Sigmoid colon (tissue), 6 donors: ENCODE measurements at regions not wholly inside any gene's neighbourhood (a gene's known extent, or its start where the extent isn't known, plus 50 kb on each side); places are given as distances from the start of the nearest gene placed in this dataset.

Experiments
- DNase-seq: peaks from one replicate; pipeline ENCODE4 v3.0.0-alpha.2; 2019
- H3K27ac ChIP-seq, 4 donors: fragments of 200-600 bp; sonication (generic); one replicate each; pipeline ENCODE4 v1.5.1; 2016 to 2019; ENCODE audit warnings: mild to moderate bottlenecking in 1 of 4
- H3K27me3 ChIP-seq, 3 donors: fragments of 200-600 bp; sonication (generic); one replicate each; pipeline ENCODE4 v1.5.1; 2019; ENCODE audit warnings: mild to moderate bottlenecking in 1 of 3
- H3K36me3 ChIP-seq, 4 donors: fragments of 200-600 bp; sonication (generic); one replicate each; pipeline ENCODE4 v1.5.1; 2016 to 2019
- H3K4me1 ChIP-seq, 4 donors: fragments of 200-600 bp; sonication (generic); one replicate each; pipeline ENCODE4 v1.5.1; 2017 to 2019
- H3K4me3 ChIP-seq, 4 donors: fragments of 200-600 bp; sonication (generic); one replicate each; pipeline ENCODE4 v1.5.1; 2017 to 2019; ENCODE audit warnings: mild to moderate bottlenecking in 2 of 4, moderate library complexity in 1 of 4
- H3K9me3 ChIP-seq, 4 donors: fragments of 200-600 bp in 3 of 4; sonication (generic) in 3 of 4; one replicate each; pipeline versions ENCODE4 v1.5.1 to v1.6.1; 2013 to 2019
- CTCF ChIP-seq, 4 experiments: fragments of 450-650 bp in 3 of 4; fragments of 200-600 bp in 1 of 4; IDR thresholded peaks; one replicate each; pipeline ENCODE4 v1.5.1; 2016 to 2019; ENCODE audit warnings: antibody characterized with exemption in 4 of 4, mild to moderate bottlenecking in 3 of 4, moderate library complexity in 2 of 4
- EP300 ChIP-seq, 4 donors: sonication (generic); formaldehyde crosslinking; IDR thresholded peaks; one replicate each; pipeline ENCODE4 v1.6.1; 2017; ENCODE audit warnings: antibody characterized with exemption in 4 of 4
- POLR2A ChIP-seq, 2 donors: fragments of 450-650 bp; IDR thresholded peaks; one replicate each; pipeline ENCODE4 v1.6.1; 2016; ENCODE audit warnings: antibody characterized with exemption in 2 of 2, mild to moderate bottlenecking in 2 of 2, moderate library complexity in 2 of 2
- POLR2AphosphoS5 ChIP-seq, 4 donors: sonication (generic); formaldehyde crosslinking; IDR thresholded peaks; one replicate each; pipeline ENCODE4 v1.6.1; 2017; ENCODE audit warnings: antibody characterized with exemption in 4 of 4
- WGBS, 2 donors: extraction: QIAGEN DNeasy Blood & Tissue Kit; methylation state at CpG; one replicate each; pipeline ENCODE4 v1.1.7; 2013; 5-methylcytosine and 5-hydroxymethylcytosine counted together
- intact Hi-C: fragments of 100-400 bp; cut with DNase I; formaldehyde crosslinking; loops from one replicate; pipeline ENCODE4 v1.15.1; 2023
- donor health status: healthy with polysubstance abuse.
- donor health status: healthy.

GRCh38 chr1:67923074-67923473 lies 89.8 kb upstream of the GNG12 start:
- no peak for DNase-seq
- H3K4me1 ChIP-seq = no peaks in the 10 kb centered on the region
- 57 to 81% methylated on average over 1 of the region's 1 CpG for WGBS, 2 donors
- no peak overlapping the region for H3K4me3 ChIP-seq
- TF ChIP-seq POLR2AphosphoS5 (IDR thresholded peaks at IDR 0.05) = no peak
- TF ChIP-seq CTCF (IDR thresholded peaks at IDR 0.05) = no peak
- TF ChIP-seq EP300 (IDR thresholded peaks at IDR 0.05) = no peak
- TF ChIP-seq POLR2A (IDR thresholded peaks at IDR 0.05) = no peak
- no peaks in the 10 kb centered on the region for H3K36me3 ChIP-seq
- no peak overlapping the region for H3K27ac ChIP-seq
- H3K9me3 ChIP-seq = no peaks in the 10 kb centered on the region
- H3K27me3 ChIP-seq = no peaks in the 10 kb centered on the region
- intact Hi-C loops = no loop called here

GRCh38 chr1:67921725-67922489 lies 88.6 kb upstream of the GNG12 start:
- H3K36me3 ChIP-seq = no peaks in the 10 kb centered on the region
- H3K4me1 ChIP-seq = no peaks in the 10 kb centered on the region
- DNase-seq = no peak
- no peak overlapping the region for H3K27ac ChIP-seq
- H3K9me3 ChIP-seq = no peaks in the 10 kb centered on the region
- H3K27me3 ChIP-seq = no peaks in the 10 kb centered on the region
- no peak overlapping the region for H3K4me3 ChIP-seq
- TF ChIP-seq POLR2AphosphoS5 (IDR thresholded peaks at IDR 0.05) (no peak), POLR2A (IDR thresholded peaks at IDR 0.05) (no peak), CTCF (IDR thresholded peaks at IDR 0.05) (no peak), EP300 (IDR thresholded peaks at IDR 0.05) (no peak)
- WGBS, 2 donors = 95% methylated on average over 4 of the region's 4 CpGs
- intact Hi-C loops = no loop called here

- no peak overlapping the region for H3K27ac ChIP-seq
- no peaks in the 10 kb centered on the region for H3K36me3 ChIP-seq
- no peak for DNase-seq
- H3K4me1 ChIP-seq = no peaks in the 10 kb centered on the region
- intact Hi-C loops = no loop called here
- no peaks in the 10 kb centered on the region for H3K27me3 ChIP-seq
- WGBS, 2 donors = 85 to 86% methylated on average over 10 of the region's 10 CpGs
- TF ChIP-seq POLR2A (IDR thresholded peaks at IDR 0.05) = no peak
- no peak overlapping the region for H3K4me3 ChIP-seq
- no peaks in the 10 kb centered on the region for H3K9me3 ChIP-seq
These were observed 86.2 kb upstream of the GNG12 start for GRCh38 chr1:67919274-67920072.

GRCh38 chr1:67918067-67918466 lies 84.8 kb upstream of the GNG12 start:
- WGBS, 2 donors = 94 to 95% methylated on average over 2 of the region's 2 CpGs
- Histone ChIP-seq H3K27ac (no peak overlapping the region), H3K36me3 (no peaks in the 10 kb centered on the region), H3K4me3 (no peak overlapping the region), H3K27me3 (no peaks in the 10 kb centered on the region), H3K4me1 (no peaks in the 10 kb centered on the region), H3K9me3 (no peaks in the 10 kb centered on the region)
- no peak for DNase-seq
- TF ChIP-seq EP300 (IDR thresholded peaks at IDR 0.05) (no peak), POLR2A (IDR thresholded peaks at IDR 0.05) (no peak)
- intact Hi-C loops = no loop called here

GRCh38 chr1:67917006-67917405 lies 83.7 kb upstream of the GNG12 start:
- H3K4me1 ChIP-seq = no peaks in the 10 kb centered on the region
- H3K27ac ChIP-seq = no peak overlapping the region
- TF ChIP-seq POLR2A (IDR thresholded peaks at IDR 0.05) (no peak), CTCF (IDR thresholded peaks at IDR 0.05) (no peak), POLR2AphosphoS5 (IDR thresholded peaks at IDR 0.05) (no peak)
- no peaks in the 10 kb centered on the region for H3K36me3 ChIP-seq
- H3K4me3 ChIP-seq = no peak overlapping the region
- intact Hi-C loops = no loop called here
- no peaks in the 10 kb centered on the region for H3K9me3 ChIP-seq
- DNase-seq = no peak
- no peaks in the 10 kb centered on the region for H3K27me3 ChIP-seq
